Tibial nerve (tissue), 4 donors: ENCODE measurements at regions not wholly inside any gene's neighbourhood (a gene's known extent, or its start where the extent isn't known, plus 50 kb on each side); places are given as distances from the start of the nearest gene placed in this dataset.

ENCODE experiments used
- DNase-seq, 2 donors: peaks; one replicate each; pipeline ENCODE4 v3.0.0-alpha.2; 2019; ENCODE audit warnings: low spot score in 2 of 2
- H3K27ac ChIP-seq, 4 donors: fragments of 200-600 bp; sonication (generic) in 3 of 4; one replicate each; pipeline ENCODE4 v1.5.1; 2017 to 2019; ENCODE audit warnings: mild to moderate bottlenecking in 1 of 4
- H3K27me3 ChIP-seq, 2 donors: fragments of 200-600 bp; sonication (generic) in 1 of 2; one replicate each; pipeline versions ENCODE4 v1.5.1 to v1.6.0; 2017 to 2019
- H3K36me3 ChIP-seq, 3 donors: fragments of 200-600 bp; sonication (generic); one replicate each; pipeline ENCODE4 v1.5.1; 2018 to 2019
- H3K4me1 ChIP-seq, 4 donors: fragments of 200-600 bp; sonication (generic) in 3 of 4; one replicate each; pipeline ENCODE4 v1.5.1; 2017 to 2019
- H3K4me3 ChIP-seq, 4 donors: fragments of 200-600 bp; sonication (generic) in 3 of 4; one replicate each; pipeline ENCODE4 v1.5.1; 2017 to 2019; ENCODE audit warnings: mild to moderate bottlenecking in 1 of 4, moderate library complexity in 1 of 4
- H3K9me3 ChIP-seq, 4 donors: fragments of 200-600 bp; sonication (generic) in 3 of 4; one replicate each; pipeline ENCODE4 v1.5.1; 2017 to 2019
- EP300 ChIP-seq, 2 donors: sonication (generic); formaldehyde crosslinking; IDR thresholded peaks; one replicate each; pipeline ENCODE4 v1.6.1; 2017; ENCODE audit warnings: antibody characterized with exemption in 2 of 2, mild to moderate bottlenecking in 1 of 2
- POLR2A ChIP-seq, 2 donors: fragments of 450-650 bp; IDR thresholded peaks; one replicate each; pipeline ENCODE4 v1.6.1; 2017; ENCODE audit warnings: antibody characterized with exemption in 2 of 2, mild to moderate bottlenecking in 2 of 2, moderate library complexity in 2 of 2
- WGBS, 2 donors: methylation state at CpG; one replicate each; pipeline ENCODE4 v1.1.5; 2018; 5-methylcytosine and 5-hydroxymethylcytosine counted together
- TF ChIP-seq, protein P1 (sequence below), 5 experiments: fragments of 200-600 bp in 3 of 5; fragments of 450-650 bp in 2 of 5; sonication (generic) in 3 of 5; IDR thresholded peaks; one replicate each; pipeline ENCODE4 v1.5.1; 2016 to 2019; ENCODE audit warnings: antibody characterized with exemption in 5 of 5, mild to moderate bottlenecking in 3 of 5, moderate library complexity in 2 of 5

DNA sequence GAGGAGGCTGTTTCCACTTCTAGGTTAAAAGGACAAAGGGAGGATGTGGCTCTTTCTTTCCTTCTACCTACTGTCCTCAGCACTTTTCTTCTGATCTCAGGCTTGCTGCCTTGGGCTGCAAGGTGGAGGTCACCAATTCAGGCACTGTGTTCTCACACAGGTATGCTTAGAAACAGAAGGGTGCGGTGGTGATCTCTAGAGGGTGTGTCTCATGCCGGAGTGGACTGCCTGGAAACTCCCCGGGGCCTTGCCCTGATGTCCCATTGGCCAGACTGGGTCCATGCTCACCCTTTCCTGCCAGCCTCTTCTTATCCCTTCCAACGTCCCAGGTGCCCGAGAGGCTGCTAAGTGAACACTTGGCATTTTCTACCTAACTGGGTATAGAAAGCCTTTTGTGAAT is 1197.6 kb downstream of the AACS start:
- 74 to 87% methylated on average over 5 of the region's 5 CpGs for WGBS, 2 donors
- Histone ChIP-seq H3K36me3 (no peaks in the 10 kb centered on the region), H3K4me1 (no peaks in the 10 kb centered on the region), H3K4me3 (no peak overlapping the region), H3K27me3 (no peaks in the 10 kb centered on the region), H3K27ac (no peak overlapping the region), H3K9me3 (no peaks in the 10 kb centered on the region)
- DNase-seq: no peak
- TF ChIP-seq POLR2A (IDR thresholded peaks at IDR 0.05) (no peak), EP300 (IDR thresholded peaks at IDR 0.05) (no peak)
- TF ChIP-seq, protein P1, sequence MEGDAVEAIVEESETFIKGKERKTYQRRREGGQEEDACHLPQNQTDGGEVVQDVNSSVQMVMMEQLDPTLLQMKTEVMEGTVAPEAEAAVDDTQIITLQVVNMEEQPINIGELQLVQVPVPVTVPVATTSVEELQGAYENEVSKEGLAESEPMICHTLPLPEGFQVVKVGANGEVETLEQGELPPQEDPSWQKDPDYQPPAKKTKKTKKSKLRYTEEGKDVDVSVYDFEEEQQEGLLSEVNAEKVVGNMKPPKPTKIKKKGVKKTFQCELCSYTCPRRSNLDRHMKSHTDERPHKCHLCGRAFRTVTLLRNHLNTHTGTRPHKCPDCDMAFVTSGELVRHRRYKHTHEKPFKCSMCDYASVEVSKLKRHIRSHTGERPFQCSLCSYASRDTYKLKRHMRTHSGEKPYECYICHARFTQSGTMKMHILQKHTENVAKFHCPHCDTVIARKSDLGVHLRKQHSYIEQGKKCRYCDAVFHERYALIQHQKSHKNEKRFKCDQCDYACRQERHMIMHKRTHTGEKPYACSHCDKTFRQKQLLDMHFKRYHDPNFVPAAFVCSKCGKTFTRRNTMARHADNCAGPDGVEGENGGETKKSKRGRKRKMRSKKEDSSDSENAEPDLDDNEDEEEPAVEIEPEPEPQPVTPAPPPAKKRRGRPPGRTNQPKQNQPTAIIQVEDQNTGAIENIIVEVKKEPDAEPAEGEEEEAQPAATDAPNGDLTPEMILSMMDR (IDR thresholded peaks at IDR 0.05): no peak

DNA sequence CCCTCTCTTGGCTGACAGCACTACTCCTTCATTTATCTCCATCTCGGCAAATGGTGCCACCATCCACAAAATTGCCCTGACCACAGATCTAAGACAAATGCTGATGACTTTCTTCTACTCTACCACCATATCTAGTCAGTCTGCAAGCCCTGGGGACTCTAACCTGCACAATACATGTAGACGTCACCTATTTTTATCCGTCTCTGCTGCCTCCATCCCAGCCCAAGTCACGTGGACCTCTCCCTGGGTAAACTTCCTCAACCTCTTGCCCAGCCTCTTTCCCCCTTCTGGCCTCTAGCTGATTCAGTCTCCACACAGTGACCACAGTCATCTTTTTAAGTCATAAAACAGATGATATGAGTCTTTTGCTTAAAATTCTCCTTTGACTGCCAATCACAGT is 1203.0 kb downstream of the AACS start:
- no peaks in the 10 kb centered on the region for H3K36me3 ChIP-seq
- no peaks in the 10 kb centered on the region for H3K9me3 ChIP-seq
- no peak for DNase-seq
- H3K4me1 ChIP-seq: no peaks in the 10 kb centered on the region
- WGBS, 2 donors: 86 to 92% methylated on average over 4 of the region's 4 CpGs
- TF ChIP-seq EP300 (IDR thresholded peaks at IDR 0.05) (no peak), POLR2A (IDR thresholded peaks at IDR 0.05) (no peak)
- TF ChIP-seq, protein P1 (IDR thresholded peaks at IDR 0.05): no peak
- no peak overlapping the region for H3K4me3 ChIP-seq
- H3K27ac ChIP-seq: no peak overlapping the region
- no peaks in the 10 kb centered on the region for H3K27me3 ChIP-seq

- TF ChIP-seq EP300 (IDR thresholded peaks at IDR 0.05): no peak
- TF ChIP-seq, protein P1 (IDR thresholded peaks at IDR 0.05): no peak
- H3K4me1 ChIP-seq: no peaks in the 10 kb centered on the region
- no peak for DNase-seq
- no peak overlapping the region for H3K4me3 ChIP-seq
- no peak overlapping the region for H3K27ac ChIP-seq
- WGBS, 2 donors: 71 to 75% methylated on average over 3 of the region's 3 CpGs
- no peaks in the 10 kb centered on the region for H3K36me3 ChIP-seq
- no peaks in the 10 kb centered on the region for H3K27me3 ChIP-seq
- H3K9me3 ChIP-seq: no peaks in the 10 kb centered on the region
These were observed 1205.9 kb downstream of the AACS start for GRCh38 chr12:126271159-126271558.

GRCh38 chr12:126282691-126283090 is 1217.5 kb downstream of the AACS start:
- Histone ChIP-seq H3K4me3 (no peak overlapping the region), H3K27ac (no peak overlapping the region), H3K36me3 (no peaks in the 10 kb centered on the region), H3K9me3 (no peaks in the 10 kb centered on the region), H3K27me3 (no peaks in the 10 kb centered on the region), H3K4me1 (no peaks in the 10 kb centered on the region)
- no peak for DNase-seq
- WGBS, 2 donors: 71 to 78% methylated on average over 4 of the region's 4 CpGs
- TF ChIP-seq, protein P1 (IDR thresholded peaks at IDR 0.05): no peak
- TF ChIP-seq POLR2A (IDR thresholded peaks at IDR 0.05): no peak
- TF ChIP-seq EP300 (IDR thresholded peaks at IDR 0.05): no peak

GRCh38 chr12:126286203-126286602 is 1221.0 kb downstream of the AACS start:
- no peak overlapping the region for H3K27ac ChIP-seq
- DNase-seq: no peak
- 67 to 85% methylated on average over 1 of the region's 1 CpG for WGBS, 2 donors
- H3K4me3 ChIP-seq: no peak overlapping the region
- TF ChIP-seq POLR2A (IDR thresholded peaks at IDR 0.05): no peak
- TF ChIP-seq, protein P1 (IDR thresholded peaks at IDR 0.05): no peak
- TF ChIP-seq EP300 (IDR thresholded peaks at IDR 0.05): no peak
- no peaks in the 10 kb centered on the region for H3K36me3 ChIP-seq
- H3K4me1 ChIP-seq: no peaks in the 10 kb centered on the region
- H3K9me3 ChIP-seq: no peaks in the 10 kb centered on the region
- no peaks in the 10 kb centered on the region for H3K27me3 ChIP-seq
